Pancreas (tissue), 10 donors: ENCODE measurements at regions not wholly inside any gene's neighbourhood (a gene's known extent, or its start where the extent isn't known, plus 50 kb on each side); places are given as distances from the start of the nearest gene placed in this dataset.
"Not testable (repeated sequence)": the region's sequence is repeated elsewhere in the genome, so short reads cannot be mapped to it uniquely, and the experiment has no call there.

Experiments
- ATAC-seq, 4 donors: fragments of 200-7000 bp; cut with Tn5 transposase; one replicate each; pipeline versions ENCODE4 v1.8.0 to v1.9.1; 2020; ENCODE audit warnings: mild to moderate bottlenecking in 4 of 4, moderate library complexity in 4 of 4
- DNase-seq, 6 donors: peaks; one replicate each; pipeline ENCODE4 v3.0.0-alpha.2; 2020
- FAIRE-seq: peaks from 2 replicates; lab custom pipeline; 2012; peaks lifted over from hg19 to GRCh38; lab: Jason Lieb, UNC
- H3K27ac ChIP-seq, 4 donors: fragments of 200-600 bp; sonication (generic); 1 replicate in 3 of 4; 2 replicates in 1 of 4; pipeline versions ENCODE4 v1.5.0 to v1.8.0; 2020
- H3K27me3 ChIP-seq, 4 donors: fragments of 200-600 bp; one replicate each; pipeline ENCODE4 v1.8.0; 2021
- H3K36me3 ChIP-seq, 3 donors: fragments of 200-600 bp; sonication (generic) in 1 of 3; one replicate each; pipeline versions ENCODE4 v1.5.0 to v1.8.0; 2020 to 2021
- H3K4me1 ChIP-seq, 3 donors: fragments of 200-600 bp; one replicate each; pipeline ENCODE4 v1.8.0; 2021
- H3K4me3 ChIP-seq, 4 donors: fragments of 200-600 bp; sonication (generic) in 2 of 4; one replicate each; pipeline versions ENCODE4 v1.5.0 to v1.8.0; 2020 to 2021
- H3K9me3 ChIP-seq, 4 donors: fragments of 200-600 bp; one replicate each; pipeline ENCODE4 v1.8.0; 2021
- CTCF ChIP-seq, 4 donors: fragments of 200-600 bp; sonication (generic) in 3 of 4; IDR thresholded peaks; one replicate each; pipeline versions ENCODE4 v1.5.0 to v1.8.0; 2021; ENCODE audit warnings: antibody characterized with exemption in 4 of 4
- WGBS, 2 donors: extraction: QIAGEN DNeasy Blood & Tissue Kit; methylation state at CpG; one replicate each; pipeline ENCODE4 v1.1.7; 2013; 5-methylcytosine and 5-hydroxymethylcytosine counted together
- intact Hi-C, 3 donors: fragments of 100-400 bp; cut with DNase I; formaldehyde crosslinking; loops; one replicate each; pipeline versions ENCODE4 v1.11.1 to v1.14.2; 2022
- donor health status: healthy with polysubstance abuse.
- donor health status: DM: no; HTN: no; CAD: no; lungs with moderate emphysema.
- donor health status: DM: no; HTN: no; CAD: no.
- donor health status: control.
- donor health status: control.
- donor health status: Bipolar disorder and iron deficiency.
- donor health status: DM: yes; HTN: yes; CAD: no.
- donor health status: DM: no; HTN: no; CAD: no.
- donor health status: DM: no; HTN: no; CAD: no.
- donor health status: DM: yes; HTN: yes; CAD: no.

DNA sequence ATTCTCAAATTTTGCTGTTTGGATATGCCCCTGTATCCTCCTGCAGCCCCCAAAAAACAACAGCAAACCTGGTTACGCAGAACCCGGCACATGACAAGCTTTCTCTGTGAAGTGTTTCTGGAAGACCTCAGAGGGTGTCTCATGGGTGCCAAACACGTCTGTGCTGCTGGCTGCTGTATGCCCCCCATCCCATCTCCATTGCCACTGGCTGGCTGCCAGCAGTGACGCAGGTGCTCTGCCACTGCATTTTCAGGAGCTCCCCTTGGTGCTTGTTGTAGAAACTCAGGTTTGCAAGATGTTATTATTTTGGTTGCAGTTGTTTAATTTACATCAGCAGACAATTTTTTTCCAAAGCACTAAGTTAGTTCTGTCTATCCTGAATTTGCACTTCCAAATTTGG is 166.4 kb upstream of the FANCL start:
- no peak for FAIRE-seq
- Histone ChIP-seq H3K4me1 (no peaks in the 10 kb centered on the region), H3K36me3 (no peaks in the 10 kb centered on the region), H3K27me3 (peaks cover 0 to 5% (median 0%) of the 10 kb centered on the region in 4 donors), H3K27ac (no peak overlapping the region), H3K9me3 (no peaks in the 10 kb centered on the region), H3K4me3 (no peak overlapping the region)
- intact Hi-C loops: no loop called here
- WGBS, 2 donors: 64 to 69% methylated on average over 4 of the region's 4 CpGs
- DNase-seq: peak in 1 of 6 donors; percentile 51
- no peak for TF ChIP-seq CTCF (IDR thresholded peaks at IDR 0.05)
- no peak for ATAC-seq

GRCh38 chr2:58405341-58405740 is 164.2 kb upstream of the FANCL start:
- ATAC-seq (no peak), DNase-seq (no peak), FAIRE-seq (no peak)
- peaks cover 0 to 5% (median 0%) of the 10 kb centered on the region in 4 donors for H3K27me3 ChIP-seq
- intact Hi-C loops: no loop called here
- no peak overlapping the region for H3K27ac ChIP-seq
- no peaks in the 10 kb centered on the region for H3K4me1 ChIP-seq
- no peaks in the 10 kb centered on the region for H3K9me3 ChIP-seq
- TF ChIP-seq CTCF (IDR thresholded peaks at IDR 0.05): no peak
- no peaks in the 10 kb centered on the region for H3K36me3 ChIP-seq
- WGBS, 2 donors: 14 to 17% methylated on average over 1 of the region's 1 CpG
- no peak overlapping the region for H3K4me3 ChIP-seq

DNA sequence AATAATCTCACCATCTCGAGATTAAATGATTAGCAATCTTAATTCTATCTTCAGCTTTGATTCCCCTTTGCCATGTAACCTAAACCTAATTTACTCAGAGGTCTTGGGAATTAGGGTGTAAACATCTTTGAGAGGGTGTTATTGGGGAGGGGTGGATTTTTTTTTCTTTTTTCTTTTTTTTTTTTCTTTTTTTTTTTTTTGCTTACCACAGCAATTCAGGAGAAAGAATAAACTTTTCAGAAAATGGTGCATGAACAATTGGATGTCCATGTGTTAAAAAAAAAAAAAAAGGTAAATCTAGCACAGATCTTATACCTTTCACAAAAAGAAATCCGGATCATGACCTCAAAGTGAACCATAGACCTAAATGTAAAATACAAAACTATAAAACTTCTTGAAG is 160.8 kb upstream of the FANCL start:
- ATAC-seq (no peak), DNase-seq (no peak), FAIRE-seq (no peak)
- Histone ChIP-seq H3K27ac (no peak overlapping the region), H3K4me1 (no peaks in the 10 kb centered on the region), H3K36me3 (no peaks in the 10 kb centered on the region), H3K9me3 (no peaks in the 10 kb centered on the region), H3K4me3 (no peak overlapping the region), H3K27me3 (no peaks in the 10 kb centered on the region)
- WGBS, 2 donors: 45 to 56% methylated on average over 2 of the region's 2 CpGs
- TF ChIP-seq CTCF (IDR thresholded peaks at IDR 0.05): no peak
- intact Hi-C loops: no loop called here

DNA sequence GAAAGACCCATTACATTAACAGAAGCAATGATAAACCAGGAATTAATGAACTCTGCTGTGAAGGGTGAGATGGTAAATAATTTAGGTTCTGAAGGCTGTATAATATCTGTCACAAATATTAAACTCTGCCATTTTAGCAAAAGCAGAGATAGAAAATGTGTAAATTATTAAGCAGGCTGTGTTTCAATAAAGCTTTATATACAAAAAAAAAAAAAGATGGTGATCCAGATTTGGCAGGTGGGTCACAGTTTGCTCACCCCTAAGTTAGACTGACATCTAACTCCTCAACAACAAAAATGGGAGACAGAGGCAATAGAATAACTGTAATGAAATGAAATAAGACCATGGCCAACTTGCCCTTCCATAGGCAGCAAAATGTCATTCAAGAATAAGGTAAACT is 157.3 kb upstream of the FANCL start:
- no peak for TF ChIP-seq CTCF (IDR thresholded peaks at IDR 0.05)
- FAIRE-seq (no peak), ATAC-seq (no peak), DNase-seq (no peak)
- Histone ChIP-seq H3K4me3 (no peak overlapping the region), H3K36me3 (no peaks in the 10 kb centered on the region), H3K27me3 (peaks cover 0 to 5% (median 0%) of the 10 kb centered on the region in 4 donors), H3K27ac (no peak overlapping the region), H3K9me3 (no peaks in the 10 kb centered on the region), H3K4me1 (no peaks in the 10 kb centered on the region)
- intact Hi-C loops: no loop called here

- H3K9me3 ChIP-seq: no peaks in the 10 kb centered on the region
- DNase-seq: no peak
- H3K27me3 ChIP-seq: no peaks in the 10 kb centered on the region
- intact Hi-C loops: no loop called here
- no peaks in the 10 kb centered on the region for H3K4me1 ChIP-seq
- no peaks in the 10 kb centered on the region for H3K36me3 ChIP-seq
- no peak for TF ChIP-seq CTCF (IDR thresholded peaks at IDR 0.05)
- FAIRE-seq: no peak
- no peak for ATAC-seq
- no peak overlapping the region for H3K27ac ChIP-seq
- 95 to 100% methylated on average over 1 of the region's 1 CpG for WGBS, 2 donors
- no peak overlapping the region for H3K4me3 ChIP-seq
Observed at GRCh38 chr2:58387701-58388100, 146.6 kb upstream of the FANCL start.

- not testable (repeated sequence) for FAIRE-seq
Observed at GRCh38 chr2:58386904-58387303, 145.8 kb upstream of the FANCL start.

More at GRCh38 chr2:58386904-58387303, 145.8 kb upstream of the FANCL start:
- intact Hi-C loops, H3K9me3 ChIP-seq, H3K36me3 ChIP-seq, H3K4me3 ChIP-seq, DNase-seq, H3K27ac ChIP-seq, H3K4me1 ChIP-seq, H3K27me3 ChIP-seq, ATAC-seq: not testable (repeated sequence)
- WGBS, 2 donors: 55 to 89% methylated on average over 8 to 13 of the region's 14 CpGs
